Skeletal muscle tissue (tissue), 3 donors: ENCODE measurements at regions not wholly inside any gene's neighbourhood (a gene's known extent, or its start where the extent isn't known, plus 50 kb on each side); places are given as distances from the start of the nearest gene placed in this dataset.

ENCODE experiments used
- H3K27ac ChIP-seq: one replicate; pipeline ENCODE4 v1.7.0; 2013; ENCODE audit warnings: mild to moderate bottlenecking, low read depth, low read length, inconsistent platforms
- H3K27me3 ChIP-seq, 3 donors: one replicate each; pipeline ENCODE4 v1.7.0; 2013; ENCODE audit warnings: low read length in 3 of 3; ENCODE audit not compliant: control insufficient read depth in 3 of 3, insufficient read depth in 3 of 3
- H3K36me3 ChIP-seq, 3 donors: one replicate each; pipeline ENCODE4 v1.7.0; 2013; ENCODE audit warnings: low read length in 3 of 3; ENCODE audit not compliant: control insufficient read depth in 3 of 3, insufficient read depth in 3 of 3
- H3K4me1 ChIP-seq, 3 donors: one replicate each; pipeline ENCODE4 v1.7.0; 2013; ENCODE audit warnings: low read length in 3 of 3, mild to moderate bottlenecking in 3 of 3; ENCODE audit not compliant: control insufficient read depth in 3 of 3, insufficient read depth in 3 of 3
- H3K4me3 ChIP-seq, 3 donors: one replicate each; pipeline ENCODE4 v1.7.0; 2013; ENCODE audit warnings: low read length in 3 of 3
- H3K9ac ChIP-seq, 3 donors: one replicate each; pipeline ENCODE4 v1.7.0; 2013; ENCODE audit warnings: low read length in 3 of 3, mild to moderate bottlenecking in 3 of 3, moderate library complexity in 2 of 3, low read depth in 1 of 3
- H3K9me3 ChIP-seq, 3 donors: one replicate each; pipeline ENCODE4 v1.7.0; 2013; ENCODE audit warnings: low read length in 3 of 3; ENCODE audit not compliant: control insufficient read depth in 3 of 3
- donor health status: Osteomylitis.

GRCh38 chr3:22358334-22358733 lies 607.3 kb upstream of the ZNF385D start:
- H3K4me1 ChIP-seq: peaks cover 0 to 2% (median 0%) of the 10 kb centered on the region in 3 donors
- no peaks in the 10 kb centered on the region for H3K36me3 ChIP-seq
- no peaks in the 10 kb centered on the region for H3K27me3 ChIP-seq
- H3K27ac ChIP-seq: no peak overlapping the region
- H3K9me3 ChIP-seq: no peaks in the 10 kb centered on the region
- H3K9ac ChIP-seq: no peak overlapping the region
- no peak overlapping the region for H3K4me3 ChIP-seq

DNA sequence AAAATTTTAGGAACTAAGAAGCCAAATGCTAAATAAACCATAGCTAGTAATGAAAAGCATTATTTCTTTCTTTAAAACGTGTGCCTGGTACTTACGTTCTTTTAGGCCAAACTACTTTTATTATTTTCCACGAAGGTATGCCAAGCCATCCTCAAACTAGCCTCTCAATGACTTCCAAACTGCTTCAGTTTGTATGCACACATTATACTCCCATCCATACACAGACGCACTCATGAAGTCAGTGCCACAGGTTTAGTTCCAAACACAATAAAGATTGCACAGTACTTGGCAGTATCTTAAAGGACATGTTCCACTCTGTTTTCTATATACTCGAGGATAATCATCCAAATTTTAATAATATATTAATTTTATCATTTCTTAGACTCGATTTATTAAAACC lies 609.2 kb upstream of the ZNF385D start:
- no peak overlapping the region for H3K9ac ChIP-seq
- H3K4me3 ChIP-seq: no peak overlapping the region
- no peaks in the 10 kb centered on the region for H3K27me3 ChIP-seq
- peaks cover 0 to 2% (median 0%) of the 10 kb centered on the region in 3 donors for H3K4me1 ChIP-seq
- no peak overlapping the region for H3K27ac ChIP-seq
- no peaks in the 10 kb centered on the region for H3K36me3 ChIP-seq
- no peaks in the 10 kb centered on the region for H3K9me3 ChIP-seq

GRCh38 chr3:22360970-22361369 lies 610.0 kb upstream of the ZNF385D start:
- no peaks in the 10 kb centered on the region for H3K9me3 ChIP-seq
- H3K36me3 ChIP-seq: no peaks in the 10 kb centered on the region
- no peak overlapping the region for H3K9ac ChIP-seq
- peaks cover 0 to 2% (median 0%) of the 10 kb centered on the region in 3 donors for H3K4me1 ChIP-seq
- H3K4me3 ChIP-seq: no peak overlapping the region
- no peaks in the 10 kb centered on the region for H3K27me3 ChIP-seq
- peak overlapping the region; percentile 15 for H3K27ac ChIP-seq

DNA sequence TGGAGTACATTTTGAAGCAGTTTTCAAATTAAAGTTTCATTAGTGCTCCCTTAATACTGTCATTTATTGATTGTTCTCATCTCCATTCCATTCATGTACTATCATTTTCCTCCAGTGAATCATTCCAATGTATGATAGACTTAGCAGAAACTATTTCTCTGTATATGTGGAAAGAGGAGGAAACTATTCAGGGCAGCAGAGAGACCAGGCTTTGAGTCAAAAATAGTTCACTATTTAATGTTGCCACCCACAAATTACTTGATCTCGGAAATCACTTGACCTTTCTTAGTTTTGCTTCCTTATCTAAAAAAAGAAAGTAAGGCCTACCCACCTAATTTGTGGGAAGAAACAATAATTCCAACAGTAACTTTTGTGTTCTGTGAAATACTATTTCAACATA lies 610.5 kb upstream of the ZNF385D start:
- no peaks in the 10 kb centered on the region for H3K36me3 ChIP-seq
- H3K9me3 ChIP-seq: no peaks in the 10 kb centered on the region
- peak overlapping the region; percentile 15 for H3K27ac ChIP-seq
- no peaks in the 10 kb centered on the region for H3K27me3 ChIP-seq
- H3K9ac ChIP-seq: no peak overlapping the region
- H3K4me1 ChIP-seq: peaks cover 0 to 2% (median 0%) of the 10 kb centered on the region in 3 donors
- no peak overlapping the region for H3K4me3 ChIP-seq

DNA sequence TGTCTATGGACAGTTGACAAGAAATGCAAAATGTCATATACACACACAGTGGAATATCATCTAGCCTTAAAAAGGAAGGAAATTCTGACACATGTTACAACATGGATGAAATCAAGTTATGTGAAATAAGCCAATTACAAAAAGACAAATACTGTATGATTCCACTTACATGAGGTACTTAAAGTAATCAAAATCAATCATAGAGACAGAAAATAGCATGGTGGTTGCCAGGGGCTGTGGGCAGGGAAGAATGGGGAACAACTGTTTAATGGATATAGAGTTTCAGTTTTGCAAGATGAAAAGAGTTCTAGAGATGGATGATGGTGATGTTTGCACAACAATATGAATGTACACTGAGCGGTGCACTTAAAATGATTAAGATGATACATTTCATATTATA lies 613.8 kb upstream of the ZNF385D start:
- no peak overlapping the region for H3K9ac ChIP-seq
- peaks cover 0 to 2% (median 0%) of the 10 kb centered on the region in 3 donors for H3K4me1 ChIP-seq
- H3K36me3 ChIP-seq: no peaks in the 10 kb centered on the region
- H3K9me3 ChIP-seq: no peaks in the 10 kb centered on the region
- H3K27me3 ChIP-seq: no peaks in the 10 kb centered on the region
- H3K4me3 ChIP-seq: no peak overlapping the region
- H3K27ac ChIP-seq: no peak overlapping the region

- no peak overlapping the region for H3K9ac ChIP-seq
- H3K9me3 ChIP-seq: no peaks in the 10 kb centered on the region
- H3K27me3 ChIP-seq: peaks cover 7 to 9% (median 9%) of the 10 kb centered on the region in 3 donors
- H3K36me3 ChIP-seq: no peaks in the 10 kb centered on the region
- no peak overlapping the region for H3K27ac ChIP-seq
- H3K4me1 ChIP-seq: peaks cover 0 to under 1% (median 0%) of the 10 kb centered on the region in 3 donors
- no peak overlapping the region for H3K4me3 ChIP-seq
Measured at GRCh38 chr3:22366781-22367180, 615.8 kb upstream of the ZNF385D start.

DNA sequence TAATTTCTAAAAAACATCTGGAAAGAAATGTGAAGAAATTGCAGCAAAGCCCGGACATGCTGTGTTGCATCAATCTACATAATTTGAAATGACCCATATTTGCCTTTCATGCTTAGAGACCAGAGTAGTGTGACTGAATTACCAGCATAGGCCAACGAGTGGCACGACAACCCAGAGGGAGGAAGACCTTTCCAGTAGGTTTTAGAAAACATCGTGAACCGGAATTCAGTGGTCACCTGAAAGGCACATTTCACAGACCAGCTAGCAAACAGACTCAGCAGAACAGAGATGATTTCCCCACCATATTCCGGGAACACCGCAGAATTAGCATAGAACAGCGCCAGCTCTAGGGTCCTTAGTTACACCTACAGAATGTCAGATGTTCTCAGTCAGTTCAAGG lies 620.0 kb upstream of the ZNF385D start:
- H3K36me3 ChIP-seq: no peaks in the 10 kb centered on the region
- no peaks in the 10 kb centered on the region for H3K9me3 ChIP-seq
- H3K4me3 ChIP-seq: no peak overlapping the region
- H3K27me3 ChIP-seq: peaks cover 20 to 27% (median 26%) of the 10 kb centered on the region in 3 donors
- peaks cover 0 to 10% (median 6%) of the 10 kb centered on the region in 3 donors for H3K4me1 ChIP-seq
- no peak overlapping the region for H3K9ac ChIP-seq
- H3K27ac ChIP-seq: no peak overlapping the region

GRCh38 chr3:22371607-22372291 lies 620.7 kb upstream of the ZNF385D start:
- Histone ChIP-seq H3K9ac (peak overlapping the region in 1 of 3 donors; percentile 50), H3K4me1 (peaks cover 0 to 10% (median 6%) of the 10 kb centered on the region in 3 donors), H3K9me3 (no peaks in the 10 kb centered on the region), H3K27ac (no peak overlapping the region), H3K27me3 (peaks cover 20 to 27% (median 26%) of the 10 kb centered on the region in 3 donors), H3K4me3 (peak overlapping the region; percentile 19 to 60 (median 54)), H3K36me3 (no peaks in the 10 kb centered on the region)

- no peaks in the 10 kb centered on the region for H3K36me3 ChIP-seq
- H3K4me3 ChIP-seq: peak overlapping the region; percentile 45 to 60 (median 54)
- H3K9me3 ChIP-seq: no peaks in the 10 kb centered on the region
- peaks cover 0 to 10% (median 6%) of the 10 kb centered on the region in 3 donors for H3K4me1 ChIP-seq
- H3K9ac ChIP-seq: peak overlapping the region in 1 of 3 donors; percentile 50
- no peak overlapping the region for H3K27ac ChIP-seq
- peaks cover 20 to 27% (median 26%) of the 10 kb centered on the region in 3 donors for H3K27me3 ChIP-seq
Measured at GRCh38 chr3:22372292-22373062, 621.5 kb upstream of the ZNF385D start.

DNA sequence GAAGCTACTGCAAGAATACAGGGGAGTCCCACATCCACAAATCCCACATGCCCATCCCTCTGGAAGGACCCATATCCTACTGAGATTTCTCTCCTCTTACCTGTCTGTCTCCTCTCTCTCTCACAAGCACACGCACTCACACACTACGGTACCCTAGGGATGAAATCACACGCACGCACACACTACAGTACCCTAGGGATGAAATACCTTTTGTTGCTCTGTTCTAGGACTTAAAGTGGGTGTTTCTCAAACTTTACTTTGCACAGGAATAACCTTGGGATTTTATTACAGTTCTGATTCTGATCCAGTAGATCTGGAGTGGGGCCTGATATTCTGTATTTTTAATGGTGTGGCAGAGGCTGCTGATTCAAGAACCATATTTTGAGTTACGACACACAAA lies 622.2 kb upstream of the ZNF385D start:
- Histone ChIP-seq H3K36me3 (no peaks in the 10 kb centered on the region), H3K4me3 (peak overlapping the region; percentile 45 to 60 (median 54)), H3K4me1 (peaks cover 0 to 10% (median 6%) of the 10 kb centered on the region in 3 donors), H3K9ac (no peak overlapping the region), H3K27me3 (peaks cover 20 to 27% (median 26%) of the 10 kb centered on the region in 3 donors), H3K27ac (no peak overlapping the region), H3K9me3 (no peaks in the 10 kb centered on the region)
